ENCODE measurements at regions not wholly inside any gene's neighbourhood (a gene's known extent, or its start where the extent isn't known, plus 50 kb on each side); places are given as distances from the start of the nearest gene placed in this dataset.

DNA sequence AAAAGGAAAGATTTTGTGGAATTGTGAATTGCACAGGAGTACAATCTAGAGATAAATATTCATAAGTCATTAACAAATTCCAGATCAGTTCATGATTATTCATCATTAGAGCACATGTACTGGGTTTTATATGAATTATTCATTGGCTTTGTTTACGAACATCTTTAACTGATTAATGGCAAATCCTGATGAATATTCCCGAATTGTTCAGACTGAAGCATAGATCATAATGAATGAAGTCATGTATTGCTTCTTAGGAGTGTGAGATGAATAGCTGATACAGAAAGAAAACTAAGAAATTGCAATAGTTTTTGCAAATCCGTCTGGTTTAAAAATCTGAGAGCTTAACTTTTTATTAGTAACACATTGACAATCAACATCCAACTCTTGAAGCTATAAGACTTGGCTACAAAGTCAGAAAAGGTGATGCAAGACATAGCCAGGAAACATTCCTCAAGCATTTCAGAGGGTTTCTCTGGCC lies 183.6 kb upstream of the DGKB start:
- no peak for TF ChIP-seq GABPA (IDR thresholded peaks at IDR 0.05 in 1 of 2, conservative IDR thresholded peaks at IDR 0.05 in 1 of 2)
- no peak for TF ChIP-seq RAD21 (IDR thresholded peaks at IDR 0.05)
- TF ChIP-seq, protein P1, sequence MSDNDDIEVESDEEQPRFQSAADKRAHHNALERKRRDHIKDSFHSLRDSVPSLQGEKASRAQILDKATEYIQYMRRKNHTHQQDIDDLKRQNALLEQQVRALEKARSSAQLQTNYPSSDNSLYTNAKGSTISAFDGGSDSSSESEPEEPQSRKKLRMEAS (IDR thresholded peaks at IDR 0.05) = no peak
- TF ChIP-seq, protein P2, sequence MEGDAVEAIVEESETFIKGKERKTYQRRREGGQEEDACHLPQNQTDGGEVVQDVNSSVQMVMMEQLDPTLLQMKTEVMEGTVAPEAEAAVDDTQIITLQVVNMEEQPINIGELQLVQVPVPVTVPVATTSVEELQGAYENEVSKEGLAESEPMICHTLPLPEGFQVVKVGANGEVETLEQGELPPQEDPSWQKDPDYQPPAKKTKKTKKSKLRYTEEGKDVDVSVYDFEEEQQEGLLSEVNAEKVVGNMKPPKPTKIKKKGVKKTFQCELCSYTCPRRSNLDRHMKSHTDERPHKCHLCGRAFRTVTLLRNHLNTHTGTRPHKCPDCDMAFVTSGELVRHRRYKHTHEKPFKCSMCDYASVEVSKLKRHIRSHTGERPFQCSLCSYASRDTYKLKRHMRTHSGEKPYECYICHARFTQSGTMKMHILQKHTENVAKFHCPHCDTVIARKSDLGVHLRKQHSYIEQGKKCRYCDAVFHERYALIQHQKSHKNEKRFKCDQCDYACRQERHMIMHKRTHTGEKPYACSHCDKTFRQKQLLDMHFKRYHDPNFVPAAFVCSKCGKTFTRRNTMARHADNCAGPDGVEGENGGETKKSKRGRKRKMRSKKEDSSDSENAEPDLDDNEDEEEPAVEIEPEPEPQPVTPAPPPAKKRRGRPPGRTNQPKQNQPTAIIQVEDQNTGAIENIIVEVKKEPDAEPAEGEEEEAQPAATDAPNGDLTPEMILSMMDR (IDR thresholded peaks at IDR 0.05; ENCODE audit: low read depth, low read length, missing input control) = no peak
- no peak for TF ChIP-seq REST (IDR thresholded peaks at IDR 0.05)
- no peak for TF ChIP-seq JUND (IDR thresholded peaks at IDR 0.05)
- TF ChIP-seq YY1 (IDR thresholded peaks at IDR 0.05) = no peak
- TF ChIP-seq FOXA2 (IDR thresholded peaks at IDR 0.05) = no peak
- TF ChIP-seq EGR1 (IDR thresholded peaks at IDR 0.05; ENCODE audit: low read depth in 2 of 2) = no peak
- no peak for TF ChIP-seq RXRA (IDR thresholded peaks at IDR 0.05)
- no peak for TF ChIP-seq FOXA1 (IDR thresholded peaks at IDR 0.05)
- no peak for TF ChIP-seq TAF1 (conservative IDR thresholded peaks at IDR 0.05)
- TF ChIP-seq ZBTB33 (IDR thresholded peaks at IDR 0.05) = no peak
